SK-N-SH (cell line): ENCODE measurements at regions not wholly inside any gene's neighbourhood (a gene's known extent, or its start where the extent isn't known, plus 50 kb on each side); places are given as distances from the start of the nearest gene placed in this dataset.

Experiments used
- CTCF ChIA-PET: fragments of 300-600, 350-600 bp; formaldehyde crosslinking; extraction: SDS; loops from one replicate; lab custom pipeline; 2021; lab: Yijun Ruan, JAX
- POLR2A ChIA-PET: fragments of 350-600 bp; sonication (Branson Sonifier 250); formaldehyde crosslinking; extraction: SDS; loops from one replicate; lab custom pipeline; 2020; ENCODE audit warnings: antibody characterized with exemption, inconsistent platforms; lab: Yijun Ruan, JAX
- DNase-seq: peaks from one replicate; pipeline ENCODE4 v3.0.0; 2012
- H2AFZ ChIP-seq: fragments of 200-600 bp; sonication (generic); 2 replicates; pipeline ENCODE4 v1.8.1; 2016; ENCODE audit warnings: antibody characterized with exemption, mild to moderate bottlenecking, low read depth
- H3F3A ChIP-seq: fragments of 200-600 bp; sonication (generic); replicated peaks from 2 replicates; pipeline ENCODE3; 2016; ENCODE audit warnings: antibody characterized with exemption, mild to moderate bottlenecking; ENCODE audit not compliant: insufficient read depth
- H3K27ac ChIP-seq, 2 experiments: fragments of 200-500 bp in 1 of 2; fragments of 200-600 bp in 1 of 2; sonication (Bioruptor generic) in 1 of 2; sonication (generic), shearing (Covaris generic) in 1 of 2; 2 replicates each; pipeline versions ENCODE4 v1.5.1 to v1.6.1; 2014 to 2016; ENCODE audit warnings: low read depth in 2 of 2, inconsistent platforms in 1 of 2, low read length in 1 of 2, mild to moderate bottlenecking in 1 of 2, mixed read lengths in 1 of 2
- H3K27me3 ChIP-seq: fragments of 200-600 bp; sonication (generic), shearing (Covaris generic); 2 replicates; pipeline ENCODE4 v1.6.1; 2016; ENCODE audit warnings: mixed run types; ENCODE audit not compliant: insufficient read depth
- H3K36me3 ChIP-seq, 2 experiments: fragments of 200-500 bp in 1 of 2; fragments of 200-600 bp in 1 of 2; sonication (Bioruptor generic) in 1 of 2; sonication (generic) in 1 of 2; replicated peaks in 1 of 2; 2 replicates each; pipeline versions ENCODE3 to v1.5.1; 2014 to 2016; ENCODE audit warnings: low read length in 1 of 2, mild to moderate bottlenecking in 1 of 2; ENCODE audit not compliant: insufficient read depth in 2 of 2, control insufficient read depth in 1 of 2
- H3K4me1 ChIP-seq, 2 experiments: fragments of 200-500 bp in 1 of 2; fragments of 200-600 bp in 1 of 2; sonication (Bioruptor generic) in 1 of 2; sonication (generic), shearing (Covaris generic) in 1 of 2; 2 replicates each; pipeline versions ENCODE4 v1.5.1 to v1.6.1; 2014 to 2016; ENCODE audit warnings: low read depth in 1 of 2, low read length in 1 of 2, mixed run types in 1 of 2; ENCODE audit not compliant: insufficient read depth in 2 of 2, control insufficient read depth in 1 of 2
- H3K4me2 ChIP-seq: fragments of 200-600 bp; sonication (generic), shearing (Covaris generic); 2 replicates; pipeline ENCODE4 v1.6.1; 2017; ENCODE audit warnings: mixed run types
- H3K4me3 ChIP-seq, 2 experiments: fragments of 200-500 bp in 1 of 2; fragments of 200-600 bp in 1 of 2; sonication (Bioruptor generic) in 1 of 2; sonication (generic), shearing (Covaris generic) in 1 of 2; 2 replicates each; pipeline versions ENCODE4 v1.5.1 to v1.8.1; 2014 to 2016; ENCODE audit warnings: low read depth in 2 of 2, inconsistent platforms in 1 of 2, low read length in 1 of 2, mild to moderate bottlenecking in 1 of 2, mixed read lengths in 1 of 2, moderate library complexity in 1 of 2
- H3K79me2 ChIP-seq: fragments of 200-600 bp; sonication (generic); 2 replicates; pipeline ENCODE4 v1.8.1; 2017; ENCODE audit warnings: mild to moderate bottlenecking; ENCODE audit not compliant: insufficient read depth
- H3K9ac ChIP-seq: fragments of 200-600 bp; sonication (generic); 2 replicates; pipeline ENCODE4 v1.6.1; 2017; ENCODE audit warnings: mixed run types
- H3K9me2 ChIP-seq: fragments of 200-600 bp; sonication (generic); 2 replicates; pipeline ENCODE4 v1.6.1; 2017; ENCODE audit warnings: mixed run types
- H3K9me3 ChIP-seq: fragments of 200-600 bp; sonication (generic); 2 replicates; pipeline ENCODE4 v1.6.1; 2017; ENCODE audit warnings: mixed run types, mild to moderate bottlenecking, moderate library complexity
- H4K20me1 ChIP-seq: fragments of 200-600 bp; sonication (generic); 2 replicates; pipeline ENCODE4 v1.6.1; 2017; ENCODE audit warnings: mild to moderate bottlenecking, mixed run types; ENCODE audit not compliant: insufficient read depth
- ELF1 ChIP-seq: IDR thresholded peaks from 2 replicates; pipeline ENCODE4 v1.4.0; 2012
- EP300 ChIP-seq, 2 experiments: IDR thresholded peaks; 2 replicates each; pipeline versions ENCODE4 v1.4.0 to v1.6.1; 2012; ENCODE audit warnings: borderline replicate concordance in 1 of 2, low read depth in 1 of 2, low read length in 1 of 2
- EZH2phosphoT487 ChIP-seq: fragments of 200-600 bp; sonication (generic); IDR thresholded peaks from 2 replicates; pipeline ENCODE4 v1.6.1; 2017; ENCODE audit warnings: low read depth, mixed run types, mild to moderate bottlenecking, antibody characterized with exemption, moderate library complexity, borderline replicate concordance
- FOSL2 ChIP-seq: IDR thresholded peaks from 2 replicates; pipeline ENCODE4 v1.4.0; 2012; ENCODE audit warnings: low read depth, mild to moderate bottlenecking, moderate library complexity, borderline replicate concordance
- FOXJ3 ChIP-seq: sonication (generic); formaldehyde crosslinking; IDR thresholded peaks from 2 replicates; pipeline ENCODE4 v1.5.1; 2020; ENCODE audit warnings: mild to moderate bottlenecking, missing genetic modification reagents
- MEF2A ChIP-seq: IDR thresholded peaks from 2 replicates; pipeline ENCODE4 v1.4.0; 2012; ENCODE audit warnings: low read depth, borderline replicate concordance
- MXI1 ChIP-seq: IDR thresholded peaks from 2 replicates; pipeline ENCODE4 v1.6.1; 2012; ENCODE audit warnings: mild to moderate bottlenecking, low read depth, low read length, improper control_type of control experiment
- NFIC ChIP-seq: IDR thresholded peaks from 2 replicates; pipeline ENCODE4 v1.4.0; 2012; ENCODE audit warnings: borderline replicate concordance
- POLR2AphosphoS5 ChIP-seq: IDR thresholded peaks from 2 replicates; pipeline ENCODE4 v1.6.1; 2012; ENCODE audit warnings: low read depth, low read length
- RAD21 ChIP-seq: IDR thresholded peaks from 2 replicates; pipeline ENCODE4 v1.6.1; 2012; ENCODE audit warnings: mild to moderate bottlenecking, low read length
- RCOR1 ChIP-seq: fragments of 150-350 bp; IDR thresholded peaks from 2 replicates; pipeline ENCODE4 v1.6.1; 2017; ENCODE audit warnings: antibody characterized with exemption, low read length
- RXRA ChIP-seq: IDR thresholded peaks from 2 replicates; pipeline ENCODE4 v1.4.0; 2012; ENCODE audit warnings: low read depth, mild to moderate bottlenecking, borderline replicate concordance
- SIN3A ChIP-seq: IDR thresholded peaks from 2 replicates; pipeline ENCODE4 v1.6.1; 2012; ENCODE audit warnings: low read depth, mild to moderate bottlenecking, low read length, moderate library complexity, borderline replicate concordance
- SMC3 ChIP-seq: IDR thresholded peaks from 2 replicates; pipeline ENCODE4 v1.6.1; 2012; ENCODE audit warnings: low read depth, low read length, improper control_type of control experiment
- TAF1 ChIP-seq: IDR thresholded peaks from 2 replicates; pipeline ENCODE4 v1.6.1; 2012; ENCODE audit warnings: low read depth, mild to moderate bottlenecking, low read length, moderate library complexity, borderline replicate concordance
- TCF12 ChIP-seq: IDR thresholded peaks from 2 replicates; pipeline ENCODE4 v1.4.0; 2012
- TEAD4 ChIP-seq: IDR thresholded peaks from 2 replicates; pipeline ENCODE4 v1.4.0; 2012; ENCODE audit warnings: mild to moderate bottlenecking, borderline replicate concordance; ENCODE audit not compliant: insufficient read depth
- YY1 ChIP-seq: IDR thresholded peaks from 2 replicates; pipeline ENCODE4 v1.4.0; 2012; ENCODE audit warnings: low read depth, mild to moderate bottlenecking
- WGBS: methylation state at CpG from one replicate; pipeline ENCODE4 v1.1.6; 2017; ENCODE audit warnings: low lambda C conversion rate; 5-methylcytosine and 5-hydroxymethylcytosine counted together
- TF ChIP-seq, protein P1 (sequence below): IDR thresholded peaks from 2 replicates; pipeline ENCODE4 v1.4.0; 2012; ENCODE audit warnings: low read depth, borderline replicate concordance
- TF ChIP-seq, protein P2 (sequence below): fragments of 150-350 bp; IDR thresholded peaks from 2 replicates; pipeline ENCODE4 v1.6.1; 2017; ENCODE audit warnings: antibody characterized with exemption, low read length, low read depth, borderline replicate concordance
- TF ChIP-seq, protein P3 (sequence below): IDR thresholded peaks from 2 replicates; pipeline ENCODE4 v1.6.1; 2012; ENCODE audit warnings: mild to moderate bottlenecking, low read depth, low read length, moderate library complexity

DNA sequence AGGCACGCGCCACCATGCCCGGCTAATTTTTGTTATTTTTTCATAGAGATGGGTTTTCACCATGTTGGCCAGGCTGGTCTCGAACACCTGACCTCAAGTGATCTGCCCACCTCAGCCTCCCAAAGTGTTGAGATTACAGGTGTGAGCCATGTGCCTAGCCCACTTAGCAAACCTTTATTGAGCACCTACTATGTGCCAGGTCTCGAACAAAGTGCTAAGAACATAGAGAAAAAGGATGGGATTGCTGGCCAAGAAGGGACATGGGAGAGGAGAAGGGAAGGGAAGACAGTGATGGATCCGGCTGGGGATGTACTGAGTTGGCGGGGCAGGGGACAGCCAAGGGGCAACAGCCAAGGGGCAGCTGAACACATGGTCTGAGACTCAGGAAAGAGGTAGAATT, 55.6 kb upstream of the RPL11 start:
- ChIA-PET CTCF (interaction anchor here (1.2 to 12.6 kb wide), 19 partner anchors 9 to 268 kb away, joined by 3 to 708 read pairs (median 19); partner anchors contain the start of gene ID3), POLR2A (interaction anchor here (1.6 to 2.3 kb wide), 2 partner anchors 55 to 76 kb away, joined by 7 to 10 read pairs; partner anchors contain the start of genes ID3 and RPL11)
- H3K4me2 ChIP-seq = no peak overlapping the region
- peak overlapping the region in 1 of 2 experiments; percentile 93; a peak in 2 of 4 replicates for H3K27ac ChIP-seq
- H3K4me3 ChIP-seq = no peak overlapping the region
- no peaks in the 10 kb centered on the region for H4K20me1 ChIP-seq
- H3K9me3 ChIP-seq = no peaks in the 10 kb centered on the region
- no peaks in the 10 kb centered on the region for H3K36me3 ChIP-seq
- H2AFZ ChIP-seq = no peak overlapping the region
- TF ChIP-seq EZH2phosphoT487 = no peak
- TF ChIP-seq RAD21 = no peak
- H3K79me2 ChIP-seq = no peaks in the 10 kb centered on the region
- H3K27me3 ChIP-seq = no peaks in the 10 kb centered on the region
- DNase-seq = no peak
- H3K9me2 ChIP-seq = no peaks in the 10 kb centered on the region
- peaks cover 3 to 31% of the 10 kb centered on the region in 2 experiments; a peak in 2 of 4 replicates for H3K4me1 ChIP-seq
- 99% methylated on average over 7 of the region's 7 CpGs for WGBS
- no peak overlapping the region for H3K9ac ChIP-seq
- H3F3A ChIP-seq = peaks cover 6% of the 10 kb centered on the region

DNA sequence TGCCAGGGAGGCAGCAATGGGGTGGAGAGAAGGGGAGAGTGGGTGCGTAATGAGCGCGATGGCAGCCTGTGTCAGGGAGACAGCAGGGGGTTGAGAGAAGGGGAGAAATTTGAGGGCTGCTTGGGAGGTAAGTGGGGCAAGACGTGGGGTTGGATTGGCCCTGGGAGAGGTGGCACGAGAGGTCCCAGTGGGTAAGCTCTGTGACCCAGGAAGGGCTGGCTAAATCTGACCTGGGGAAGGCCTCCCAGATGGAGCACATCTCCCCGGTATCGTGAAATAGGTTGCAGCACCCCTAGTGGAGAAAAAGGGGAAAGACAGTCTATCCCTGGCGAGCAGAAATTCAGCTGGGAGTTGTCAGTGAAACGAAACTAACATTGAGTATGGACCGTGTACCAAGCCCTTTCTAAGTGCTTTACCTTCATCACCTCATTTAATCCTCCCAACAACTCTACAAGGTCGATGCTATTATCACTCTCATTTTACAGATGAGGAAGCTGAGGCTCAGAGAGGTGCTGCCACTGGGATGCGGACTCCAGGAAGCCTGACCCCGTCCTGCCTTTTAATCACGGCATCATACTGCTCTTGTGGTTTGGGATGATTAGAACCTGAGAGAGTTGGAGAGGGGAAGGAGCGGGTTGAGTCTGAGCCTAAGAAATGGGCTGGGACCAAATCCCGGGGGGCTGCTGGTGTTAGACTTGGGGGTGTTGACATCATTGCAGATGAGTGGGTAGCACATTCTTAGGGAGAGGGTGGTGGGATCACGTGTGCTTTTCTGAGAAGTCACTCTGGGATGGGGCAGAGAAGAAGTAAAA, 56.6 kb upstream of the RPL11 start:
- H4K20me1 ChIP-seq = no peaks in the 10 kb centered on the region
- no peaks in the 10 kb centered on the region for H3K9me2 ChIP-seq
- no peaks in the 10 kb centered on the region for H3K79me2 ChIP-seq
- H3K27me3 ChIP-seq = no peaks in the 10 kb centered on the region
- H3K4me1 ChIP-seq = peaks cover 3 to 31% of the 10 kb centered on the region in 2 experiments; a peak in 2 of 4 replicates
- H3K27ac ChIP-seq = peak overlapping the region; percentile 64 to 93
- WGBS = 42% methylated on average over 15 of the region's 17 CpGs
- peak; percentile 84 for DNase-seq
- H3K36me3 ChIP-seq = no peaks in the 10 kb centered on the region
- H3K9me3 ChIP-seq = no peaks in the 10 kb centered on the region
- POLR2A ChIA-PET = interaction anchor here (1.1 to 1.6 kb wide), 3 partner anchors 15 to 80 kb away, joined by 4 to 9 read pairs (median 7); partner anchors contain the start of gene ID3
- CTCF ChIA-PET = interaction anchor here (0.6 to 12.6 kb wide), 40 partner anchors 10 to 296 kb away, joined by 3 to 708 read pairs (median 6); partner anchors contain the start of gene ID3
- peak overlapping the region; percentile 92 for H2AFZ ChIP-seq
- H3K4me2 ChIP-seq = peak overlapping the region; percentile 82
- H3K4me3 ChIP-seq = peak overlapping the region; percentile 41 to 63
- peaks cover 6% of the 10 kb centered on the region for H3F3A ChIP-seq
- H3K9ac ChIP-seq = peak overlapping the region; percentile 76
- TF ChIP-seq MEF2A = no peak
- TF ChIP-seq TAF1 = peak; percentile 58; the same call in 1 of the 2 replicates
- no peak for TF ChIP-seq YY1
- peak; percentile 35; the same call in 1 of the 2 replicates for TF ChIP-seq POLR2AphosphoS5
- TF ChIP-seq, protein P1, sequence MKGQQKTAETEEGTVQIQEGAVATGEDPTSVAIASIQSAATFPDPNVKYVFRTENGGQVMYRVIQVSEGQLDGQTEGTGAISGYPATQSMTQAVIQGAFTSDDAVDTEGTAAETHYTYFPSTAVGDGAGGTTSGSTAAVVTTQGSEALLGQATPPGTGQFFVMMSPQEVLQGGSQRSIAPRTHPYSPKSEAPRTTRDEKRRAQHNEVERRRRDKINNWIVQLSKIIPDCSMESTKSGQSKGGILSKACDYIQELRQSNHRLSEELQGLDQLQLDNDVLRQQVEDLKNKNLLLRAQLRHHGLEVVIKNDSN = no peak
- TF ChIP-seq MXI1 = no peak
- no peak for TF ChIP-seq TEAD4
- TF ChIP-seq NFIC = no peak
- TF ChIP-seq EP300 (IDR thresholded peaks at IDR 0.05; ENCODE audit: borderline replicate concordance in 1 of 2, low read depth in 1 of 2, low read length in 1 of 2) = no peak
- TF ChIP-seq, protein P2, sequence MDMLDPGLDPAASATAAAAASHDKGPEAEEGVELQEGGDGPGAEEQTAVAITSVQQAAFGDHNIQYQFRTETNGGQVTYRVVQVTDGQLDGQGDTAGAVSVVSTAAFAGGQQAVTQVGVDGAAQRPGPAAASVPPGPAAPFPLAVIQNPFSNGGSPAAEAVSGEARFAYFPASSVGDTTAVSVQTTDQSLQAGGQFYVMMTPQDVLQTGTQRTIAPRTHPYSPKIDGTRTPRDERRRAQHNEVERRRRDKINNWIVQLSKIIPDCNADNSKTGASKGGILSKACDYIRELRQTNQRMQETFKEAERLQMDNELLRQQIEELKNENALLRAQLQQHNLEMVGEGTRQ = no peak
- TF ChIP-seq RCOR1 = peak; percentile 37; the same call in 1 of the 2 replicates
- peak; percentile 60; the same call in 1 of the 2 replicates for TF ChIP-seq SIN3A
- no peak for TF ChIP-seq FOXJ3
- no peak for TF ChIP-seq TCF12
- no peak for TF ChIP-seq RXRA
- TF ChIP-seq ELF1 = no peak
- TF ChIP-seq EZH2phosphoT487 = no peak
- TF ChIP-seq, protein P3, sequence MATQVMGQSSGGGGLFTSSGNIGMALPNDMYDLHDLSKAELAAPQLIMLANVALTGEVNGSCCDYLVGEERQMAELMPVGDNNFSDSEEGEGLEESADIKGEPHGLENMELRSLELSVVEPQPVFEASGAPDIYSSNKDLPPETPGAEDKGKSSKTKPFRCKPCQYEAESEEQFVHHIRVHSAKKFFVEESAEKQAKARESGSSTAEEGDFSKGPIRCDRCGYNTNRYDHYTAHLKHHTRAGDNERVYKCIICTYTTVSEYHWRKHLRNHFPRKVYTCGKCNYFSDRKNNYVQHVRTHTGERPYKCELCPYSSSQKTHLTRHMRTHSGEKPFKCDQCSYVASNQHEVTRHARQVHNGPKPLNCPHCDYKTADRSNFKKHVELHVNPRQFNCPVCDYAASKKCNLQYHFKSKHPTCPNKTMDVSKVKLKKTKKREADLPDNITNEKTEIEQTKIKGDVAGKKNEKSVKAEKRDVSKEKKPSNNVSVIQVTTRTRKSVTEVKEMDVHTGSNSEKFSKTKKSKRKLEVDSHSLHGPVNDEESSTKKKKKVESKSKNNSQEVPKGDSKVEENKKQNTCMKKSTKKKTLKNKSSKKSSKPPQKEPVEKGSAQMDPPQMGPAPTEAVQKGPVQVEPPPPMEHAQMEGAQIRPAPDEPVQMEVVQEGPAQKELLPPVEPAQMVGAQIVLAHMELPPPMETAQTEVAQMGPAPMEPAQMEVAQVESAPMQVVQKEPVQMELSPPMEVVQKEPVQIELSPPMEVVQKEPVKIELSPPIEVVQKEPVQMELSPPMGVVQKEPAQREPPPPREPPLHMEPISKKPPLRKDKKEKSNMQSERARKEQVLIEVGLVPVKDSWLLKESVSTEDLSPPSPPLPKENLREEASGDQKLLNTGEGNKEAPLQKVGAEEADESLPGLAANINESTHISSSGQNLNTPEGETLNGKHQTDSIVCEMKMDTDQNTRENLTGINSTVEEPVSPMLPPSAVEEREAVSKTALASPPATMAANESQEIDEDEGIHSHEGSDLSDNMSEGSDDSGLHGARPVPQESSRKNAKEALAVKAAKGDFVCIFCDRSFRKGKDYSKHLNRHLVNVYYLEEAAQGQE = no peak
- no peak for TF ChIP-seq FOSL2
- peak; percentile 51 for TF ChIP-seq SMC3
